ENCODE measurements at regions not wholly inside any gene's neighbourhood (a gene's known extent, or its start where the extent isn't known, plus 50 kb on each side); places are given as distances from the start of the nearest gene placed in this dataset.

GRCh38 chrX:10841579-10841978, 221.2 kb upstream of the MID1 start:
- no peaks in the 10 kb centered on the region for H3K36me3 ChIP-seq (ENCODE audit: control insufficient read depth in 2 of 2, insufficient read depth in 2 of 2, low read length in 1 of 2)
- no peak overlapping the region for H2AFZ ChIP-seq (ENCODE audit: control insufficient read depth, low read depth, low read length)
- H3K4me3 ChIP-seq, result no peak overlapping the region
- FAIRE-seq (no peak), DNase-seq (ENCODE audit: low read depth, low spot score) (no peak), ATAC-seq (no peak)
- no peaks in the 10 kb centered on the region for H3K4me1 ChIP-seq (ENCODE audit: control insufficient read depth, insufficient read depth, low read length)
- no peaks in the 10 kb centered on the region for H3K9me3 ChIP-seq (replicated peaks; ENCODE audit: control insufficient read depth, insufficient read depth, low read length)
- TF ChIP-seq ESRRA (IDR thresholded peaks at IDR 0.05; ENCODE audit: low read length) (no peak), SPI1 (IDR thresholded peaks at IDR 0.05; ENCODE audit: borderline replicate concordance, insufficient read depth, low read depth, low read length) (no peak), PAX8 (IDR thresholded peaks at IDR 0.05) (no peak), FOXK2 (IDR thresholded peaks at IDR 0.05) (no peak), WRNIP1 (IDR thresholded peaks at IDR 0.05; ENCODE audit: borderline replicate concordance, low read depth, low read length) (no peak), TARDBP (IDR thresholded peaks at IDR 0.05; ENCODE audit: borderline replicate concordance) (no peak), ZNF622 (IDR thresholded peaks at IDR 0.05) (no peak), SUPT20H (IDR thresholded peaks at IDR 0.05; ENCODE audit: borderline replicate concordance, control insufficient read depth, low read depth, low read length) (no peak)
- TF ChIP-seq, protein P1, sequence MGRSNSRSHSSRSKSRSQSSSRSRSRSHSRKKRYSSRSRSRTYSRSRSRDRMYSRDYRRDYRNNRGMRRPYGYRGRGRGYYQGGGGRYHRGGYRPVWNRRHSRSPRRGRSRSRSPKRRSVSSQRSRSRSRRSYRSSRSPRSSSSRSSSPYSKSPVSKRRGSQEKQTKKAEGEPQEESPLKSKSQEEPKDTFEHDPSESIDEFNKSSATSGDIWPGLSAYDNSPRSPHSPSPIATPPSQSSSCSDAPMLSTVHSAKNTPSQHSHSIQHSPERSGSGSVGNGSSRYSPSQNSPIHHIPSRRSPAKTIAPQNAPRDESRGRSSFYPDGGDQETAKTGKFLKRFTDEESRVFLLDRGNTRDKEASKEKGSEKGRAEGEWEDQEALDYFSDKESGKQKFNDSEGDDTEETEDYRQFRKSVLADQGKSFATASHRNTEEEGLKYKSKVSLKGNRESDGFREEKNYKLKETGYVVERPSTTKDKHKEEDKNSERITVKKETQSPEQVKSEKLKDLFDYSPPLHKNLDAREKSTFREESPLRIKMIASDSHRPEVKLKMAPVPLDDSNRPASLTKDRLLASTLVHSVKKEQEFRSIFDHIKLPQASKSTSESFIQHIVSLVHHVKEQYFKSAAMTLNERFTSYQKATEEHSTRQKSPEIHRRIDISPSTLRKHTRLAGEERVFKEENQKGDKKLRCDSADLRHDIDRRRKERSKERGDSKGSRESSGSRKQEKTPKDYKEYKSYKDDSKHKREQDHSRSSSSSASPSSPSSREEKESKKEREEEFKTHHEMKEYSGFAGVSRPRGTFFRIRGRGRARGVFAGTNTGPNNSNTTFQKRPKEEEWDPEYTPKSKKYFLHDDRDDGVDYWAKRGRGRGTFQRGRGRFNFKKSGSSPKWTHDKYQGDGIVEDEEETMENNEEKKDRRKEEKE (IDR thresholded peaks at IDR 0.05), result no peak
- TF ChIP-seq, protein P2, sequence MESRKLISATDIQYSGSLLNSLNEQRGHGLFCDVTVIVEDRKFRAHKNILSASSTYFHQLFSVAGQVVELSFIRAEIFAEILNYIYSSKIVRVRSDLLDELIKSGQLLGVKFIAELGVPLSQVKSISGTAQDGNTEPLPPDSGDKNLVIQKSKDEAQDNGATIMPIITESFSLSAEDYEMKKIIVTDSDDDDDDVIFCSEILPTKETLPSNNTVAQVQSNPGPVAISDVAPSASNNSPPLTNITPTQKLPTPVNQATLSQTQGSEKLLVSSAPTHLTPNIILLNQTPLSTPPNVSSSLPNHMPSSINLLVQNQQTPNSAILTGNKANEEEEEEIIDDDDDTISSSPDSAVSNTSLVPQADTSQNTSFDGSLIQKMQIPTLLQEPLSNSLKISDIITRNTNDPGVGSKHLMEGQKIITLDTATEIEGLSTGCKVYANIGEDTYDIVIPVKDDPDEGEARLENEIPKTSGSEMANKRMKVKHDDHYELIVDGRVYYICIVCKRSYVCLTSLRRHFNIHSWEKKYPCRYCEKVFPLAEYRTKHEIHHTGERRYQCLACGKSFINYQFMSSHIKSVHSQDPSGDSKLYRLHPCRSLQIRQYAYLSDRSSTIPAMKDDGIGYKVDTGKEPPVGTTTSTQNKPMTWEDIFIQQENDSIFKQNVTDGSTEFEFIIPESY (IDR thresholded peaks at IDR 0.05), result no peak
- WGBS (ENCODE audit: insufficient coverage, insufficient replicate concordance, low lambda C conversion rate, missing lambda C conversion rate), result 37% methylated on average over 4 of the region's 4 CpGs
- no peak overlapping the region for H3K9ac ChIP-seq (ENCODE audit: control insufficient read depth, insufficient read depth, low read length)
- ChIA-PET CTCF (no interaction called here), POLR2A (no interaction called here), SMC1A (ENCODE audit: uncharacterized antibody, unreplicated experiment) (interaction anchor here (1.0 kb wide), 1 partner anchor 9 kb away, joined by 3 read pairs; no protein-coding TSS in a partner anchor), RAD21 (ENCODE audit: unreplicated experiment) (no interaction called here)
- H3K4me2 ChIP-seq (ENCODE audit: control insufficient read depth, insufficient read depth), result no peak overlapping the region
- no peaks in the 10 kb centered on the region for H3K27me3 ChIP-seq (replicated peaks in 1 of 2; ENCODE audit: control insufficient read depth in 2 of 2, insufficient read depth in 2 of 2, low read length in 1 of 2)
- no TSS peak for BruUV-seq (replicated peaks)
- no peak overlapping the region for H3K27ac ChIP-seq (ENCODE audit: control insufficient read depth, insufficient read depth)
- no peaks in the 10 kb centered on the region for H4K20me1 ChIP-seq (ENCODE audit: control insufficient read depth, insufficient read depth)
- in situ Hi-C loops (cut with MboI), result no loop called here
- intact Hi-C loops (cut with micrococcal nuclease; ENCODE audit: unreplicated experiment), result no loop called here
- no peaks in the 10 kb centered on the region for H3K79me2 ChIP-seq (ENCODE audit: control insufficient read depth, insufficient read depth, low read length)
